SK-N-SH (cell line): ENCODE measurements at regions not wholly inside any gene's neighbourhood (a gene's known extent, or its start where the extent isn't known, plus 50 kb on each side); places are given as distances from the start of the nearest gene placed in this dataset.

Source experiments
- CHD2 ChIP-seq: fragments of 150-350 bp; IDR thresholded peaks from 2 replicates; pipeline ENCODE4 v1.6.1; 2018; ENCODE audit warnings: low read length; ENCODE audit not compliant: partially characterized antibody
- CTCF ChIP-seq: fragments of 200-600 bp; sonication (generic); IDR thresholded peaks from 2 replicates; pipeline ENCODE4 v1.6.1; 2017; ENCODE audit warnings: antibody characterized with exemption, mild to moderate bottlenecking, moderate library complexity
- FOXM1 ChIP-seq: IDR thresholded peaks from 2 replicates; pipeline ENCODE4 v1.4.0; 2012; ENCODE audit warnings: low read depth, mild to moderate bottlenecking
- GABPA ChIP-seq: IDR thresholded peaks from 2 replicates; pipeline ENCODE4 v1.4.0; 2012; ENCODE audit warnings: low read depth, mild to moderate bottlenecking
- IRF3 ChIP-seq: fragments of 150-350 bp; IDR thresholded peaks from 2 replicates; pipeline ENCODE4 v1.6.1; 2016; ENCODE audit warnings: mild to moderate bottlenecking, low read depth, low read length
- NFIC ChIP-seq: IDR thresholded peaks from 2 replicates; pipeline ENCODE4 v1.4.0; 2012; ENCODE audit warnings: borderline replicate concordance
- REST ChIP-seq: IDR thresholded peaks from 2 replicates; pipeline ENCODE4 v1.6.1; 2012; ENCODE audit warnings: mild to moderate bottlenecking, low read depth, low read length, moderate library complexity
- SIN3A ChIP-seq: IDR thresholded peaks from 2 replicates; pipeline ENCODE4 v1.6.1; 2012; ENCODE audit warnings: low read depth, mild to moderate bottlenecking, low read length, moderate library complexity, borderline replicate concordance
- TAF1 ChIP-seq: IDR thresholded peaks from 2 replicates; pipeline ENCODE4 v1.6.1; 2012; ENCODE audit warnings: low read depth, mild to moderate bottlenecking, low read length, moderate library complexity, borderline replicate concordance
- TCF12 ChIP-seq: IDR thresholded peaks from 2 replicates; pipeline ENCODE4 v1.4.0; 2012
- USF2 ChIP-seq: fragments of 150-350 bp; IDR thresholded peaks from 2 replicates; pipeline ENCODE4 v1.6.1; 2017; ENCODE audit warnings: antibody characterized with exemption, low read length, low read depth, borderline replicate concordance
- ZBTB33 ChIP-seq: IDR thresholded peaks from 2 replicates; pipeline ENCODE4 v1.4.0; 2012; ENCODE audit warnings: low read depth, borderline replicate concordance

GRCh38 chr1:235917267-235917811, 50.6 kb upstream of the LYST start:
- TF ChIP-seq CTCF (no peak), ZBTB33 (peak; percentile 89), REST (peak; percentile 67; the same call in 1 of the 2 replicates), NFIC (peak; percentile 99), IRF3 (no peak), USF2 (peak; percentile 32; the same call in 1 of the 2 replicates), CHD2 (no peak), TCF12 (peak; percentile 95), GABPA (no peak; the same call in 1 of the 2 replicates), SIN3A (peak; percentile 93; the same call in 1 of the 2 replicates), FOXM1 (peak; percentile 58; the same call in 1 of the 2 replicates), TAF1 (peak; percentile 38; the same call in 1 of the 2 replicates)
